HG03159 (cell line): ENCODE measurements at regions not wholly inside any gene's neighbourhood (a gene's known extent, or its start where the extent isn't known, plus 50 kb on each side); places are given as distances from the start of the nearest gene placed in this dataset.

ENCODE experiments used
- ATAC-seq: cut with Tn5 transposase; IDR thresholded peaks from one replicate; pipeline ENCODE4 v1.9.1; 2021; ENCODE audit warnings: mild to moderate bottlenecking, moderate library complexity; ENCODE audit not compliant: unreplicated experiment

DNA sequence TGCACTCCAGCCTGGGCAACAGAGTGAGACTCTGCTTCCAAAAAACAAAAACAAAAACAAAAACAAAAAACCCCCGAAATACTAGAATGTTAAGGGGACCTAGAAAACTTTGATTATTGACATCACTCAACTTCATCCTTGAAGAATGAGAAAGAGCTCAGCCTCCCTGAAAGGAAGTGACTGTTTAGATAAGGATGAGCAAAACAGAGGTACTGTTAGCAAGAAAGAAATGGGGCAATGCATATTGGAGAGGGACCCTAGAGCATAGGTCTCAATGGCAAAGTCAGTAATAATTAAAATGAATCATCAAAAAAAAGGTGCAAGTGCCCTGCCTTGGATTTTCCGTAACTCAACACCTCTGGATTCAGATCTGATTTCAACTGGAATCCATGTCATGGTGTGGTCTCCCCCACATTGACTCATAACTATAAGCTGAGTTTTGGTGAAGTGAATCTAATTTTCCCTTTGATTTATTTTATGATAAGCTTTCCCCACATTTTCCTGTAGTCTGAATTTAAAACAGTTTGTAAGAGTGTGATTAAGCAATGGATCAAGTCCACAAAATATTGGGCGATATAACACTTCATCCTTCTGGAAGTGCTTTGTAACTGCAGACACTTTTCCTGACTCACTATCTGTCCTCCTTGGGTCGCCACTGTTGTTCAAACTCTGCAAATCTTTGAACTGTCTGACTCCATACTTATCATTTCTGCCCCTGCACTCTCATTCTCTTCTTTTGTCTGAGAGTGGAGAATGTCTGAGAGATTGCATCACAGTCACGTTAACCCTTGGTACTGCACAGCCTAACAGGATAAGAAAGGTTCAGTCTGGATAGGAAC lies 224.8 kb upstream of the LYZL1 start:
- no peak for ATAC-seq

GRCh38 chr10:29064680-29065079 lies 224.2 kb upstream of the LYZL1 start:
- no peak for ATAC-seq

- no peak for ATAC-seq
Observed at GRCh38 chr10:29067161-29067560, 221.7 kb upstream of the LYZL1 start.

DNA sequence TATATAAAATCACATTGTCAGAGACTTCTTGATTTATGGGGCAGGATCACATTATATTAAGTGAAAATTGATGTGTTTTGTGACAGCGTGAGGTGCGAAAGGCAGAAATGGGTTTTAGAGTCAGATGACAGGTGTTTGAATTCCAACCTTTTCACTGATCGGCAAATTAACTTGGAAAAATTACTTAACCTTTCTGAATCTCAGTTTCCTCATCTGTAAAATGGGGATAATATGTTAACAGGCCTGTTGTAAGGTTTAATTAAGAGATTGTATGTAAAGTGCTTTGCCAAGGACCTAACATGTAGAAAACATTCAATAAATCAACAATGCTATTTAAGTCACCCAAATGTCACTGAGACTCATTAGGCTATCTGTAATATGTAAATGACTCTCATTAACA lies 221.2 kb upstream of the LYZL1 start:
- no peak for ATAC-seq

GRCh38 chr10:29068302-29068701 lies 220.6 kb upstream of the LYZL1 start:
- no peak for ATAC-seq

DNA sequence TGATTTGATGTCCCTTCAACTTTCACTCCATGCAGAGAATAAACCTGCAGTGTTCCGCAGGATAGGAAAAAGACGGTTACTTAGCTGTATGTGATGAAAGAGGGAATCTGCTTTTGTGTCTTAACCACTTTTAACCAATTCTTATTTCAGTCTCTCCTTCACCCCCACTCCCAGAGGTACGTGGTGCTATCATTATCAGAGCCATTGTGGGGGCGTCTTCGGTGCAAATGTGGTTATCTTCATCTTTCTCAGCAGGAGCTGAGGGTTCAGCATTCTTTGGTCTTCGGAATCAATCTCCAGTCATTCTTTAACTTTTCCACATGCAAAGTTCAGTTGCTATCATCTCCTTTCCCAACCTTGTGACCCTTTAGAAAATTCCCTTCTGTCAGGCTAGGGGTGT lies 219.9 kb upstream of the LYZL1 start:
- ATAC-seq: no peak

DNA sequence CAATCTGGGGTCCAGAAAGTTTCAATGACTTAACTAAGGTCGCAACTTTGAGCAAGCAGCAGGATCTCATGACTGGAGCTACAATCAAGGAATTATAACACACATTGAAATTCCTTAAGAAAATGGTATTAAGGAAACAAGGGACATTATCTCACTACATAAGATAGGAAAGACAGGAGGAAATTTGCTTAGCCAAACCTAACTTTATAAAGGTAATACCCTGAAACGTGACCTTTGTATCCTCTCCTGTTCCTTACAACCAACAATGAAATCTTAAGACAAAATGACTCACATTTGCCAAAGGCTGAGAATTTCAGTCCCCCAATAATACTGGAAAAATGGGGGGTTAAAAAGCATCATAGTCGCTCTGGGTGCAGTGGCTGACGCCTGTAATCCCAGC lies 218.9 kb upstream of the LYZL1 start:
- ATAC-seq: no peak

DNA sequence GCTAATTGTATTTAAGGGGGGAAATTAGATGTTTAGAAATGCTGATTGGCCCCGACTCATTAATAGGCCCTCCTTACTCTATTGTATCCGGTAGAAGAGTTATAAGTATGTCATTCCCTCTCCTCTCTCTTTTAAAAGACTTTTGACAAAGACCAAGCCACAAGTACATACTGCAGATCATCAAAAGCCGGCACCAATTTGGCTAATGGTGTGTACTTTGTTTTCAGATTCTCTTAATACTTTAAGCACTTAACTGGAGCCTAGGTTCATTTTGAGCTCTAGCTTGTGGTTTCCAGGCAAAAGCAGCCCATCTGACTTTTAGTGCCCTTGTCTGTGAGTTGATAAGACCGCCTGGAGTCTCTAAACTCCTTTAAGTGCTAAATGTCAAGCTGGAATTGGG lies 210.0 kb upstream of the LYZL1 start:
- ATAC-seq: no peak

GRCh38 chr10:29081231-29081630 lies 207.6 kb upstream of the LYZL1 start:
- ATAC-seq: no peak

DNA sequence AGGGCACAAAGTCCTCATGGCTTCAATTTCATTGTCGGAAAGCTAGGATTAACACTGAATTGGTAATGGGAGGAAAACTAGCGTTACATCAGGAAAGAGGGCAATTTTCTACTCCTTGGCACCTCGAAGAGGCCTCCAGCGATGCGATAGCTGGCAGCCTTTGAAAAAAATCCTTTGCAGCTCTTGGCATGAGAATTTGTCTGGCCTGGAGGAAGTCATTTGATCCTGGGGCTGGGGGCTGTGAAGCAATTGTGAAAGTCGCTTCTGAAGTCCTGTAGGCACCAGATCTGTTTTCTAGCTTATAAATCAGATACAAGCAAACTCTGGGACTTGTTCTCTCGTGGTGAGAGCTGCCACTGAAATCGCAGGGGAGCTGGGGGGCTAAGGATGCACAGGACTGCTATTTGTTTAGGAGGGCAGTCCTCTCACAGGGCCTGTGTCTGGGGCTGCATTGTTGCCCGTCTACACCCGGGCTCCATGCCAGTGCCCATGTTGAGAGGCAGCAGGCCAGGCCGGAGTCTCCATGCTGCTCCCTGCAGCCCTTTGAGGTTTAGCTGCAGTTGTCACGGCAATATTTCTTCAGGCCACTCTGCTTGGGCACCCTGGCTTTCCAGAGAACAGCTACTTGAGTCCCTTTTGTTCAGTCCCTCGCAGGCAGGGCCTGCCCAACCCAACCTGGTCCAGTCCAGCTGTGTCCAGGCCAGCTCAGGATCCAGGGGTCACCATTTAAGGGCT lies 206.8 kb upstream of the LYZL1 start:
- ATAC-seq: no peak

DNA sequence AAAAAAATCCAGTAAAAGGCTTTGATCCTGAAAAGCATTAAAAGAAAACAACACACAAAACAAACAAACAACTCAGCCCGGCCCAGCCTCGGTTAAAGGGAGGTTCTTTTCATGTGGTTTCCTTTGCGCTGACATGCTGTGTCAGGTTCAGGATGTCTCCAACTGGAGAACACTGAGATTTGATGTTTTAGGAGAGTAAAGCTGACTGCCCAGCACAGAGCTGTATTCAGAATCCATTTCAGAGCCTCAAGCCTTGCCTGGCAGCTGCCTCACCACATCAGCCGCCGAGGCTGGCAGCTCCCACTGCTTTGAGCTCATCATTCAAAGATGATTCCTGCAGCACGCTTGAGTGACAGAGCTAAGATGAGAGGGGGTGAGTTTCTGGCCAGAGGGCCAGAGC lies 205.8 kb upstream of the LYZL1 start:
- no peak for ATAC-seq

DNA sequence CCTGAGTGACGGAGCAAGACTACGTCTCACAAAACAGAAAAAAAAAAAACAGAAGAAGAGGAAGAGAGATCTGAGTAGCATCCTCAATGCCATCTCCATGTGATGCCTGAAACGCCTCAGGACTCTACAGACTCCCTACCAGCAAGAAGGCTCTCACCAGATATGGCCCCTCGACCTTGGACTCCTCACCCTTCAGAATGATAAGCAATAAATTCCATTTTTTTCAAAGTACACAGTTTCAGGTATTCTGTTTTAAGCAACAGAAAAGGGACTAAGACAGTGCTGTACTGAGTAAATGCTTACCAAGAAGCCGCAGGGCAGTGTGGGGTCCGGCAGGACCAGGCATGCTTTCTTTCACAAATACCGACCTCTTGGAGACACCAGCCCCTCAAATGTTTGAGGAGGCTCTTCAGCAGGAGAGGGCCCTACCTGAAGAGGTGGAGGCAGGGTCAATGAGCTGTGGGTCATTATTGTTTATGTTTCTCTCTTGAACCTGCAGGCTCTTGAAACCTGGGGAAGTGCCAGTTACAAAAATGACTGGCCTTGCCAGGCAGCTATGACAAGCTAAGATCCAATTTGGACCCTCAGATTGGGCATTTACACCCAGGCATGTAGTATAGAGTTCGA lies 204.1 kb upstream of the LYZL1 start:
- no peak for ATAC-seq

DNA sequence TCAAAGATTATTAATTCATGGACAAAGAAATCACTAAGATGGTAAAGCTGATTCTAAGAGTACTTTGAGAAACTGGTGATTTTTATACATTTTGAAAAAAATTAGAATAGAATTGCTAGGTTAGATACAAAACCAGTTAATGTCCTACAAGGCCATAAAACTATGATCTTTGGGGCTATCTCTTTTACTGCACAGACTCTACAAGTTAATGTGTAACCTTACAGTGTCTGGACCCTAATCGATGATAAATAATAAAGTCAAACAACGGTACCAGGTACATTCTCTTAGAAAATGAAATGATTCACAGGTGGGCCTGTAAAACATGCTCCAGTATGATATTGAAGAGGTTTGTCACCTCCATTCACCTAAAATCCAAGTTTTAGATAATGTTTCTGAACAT lies 199.8 kb upstream of the LYZL1 start:
- no peak for ATAC-seq

- no peak for ATAC-seq
Observed at GRCh38 chr10:29096303-29096824, 192.5 kb upstream of the LYZL1 start.

GRCh38 chr10:29098423-29098822 lies 190.4 kb upstream of the LYZL1 start:
- ATAC-seq: no peak

GRCh38 chr10:29099001-29099400 lies 189.9 kb upstream of the LYZL1 start:
- no peak for ATAC-seq

- ATAC-seq: no peak
Observed at GRCh38 chr10:29099415-29099814, 189.5 kb upstream of the LYZL1 start.

DNA sequence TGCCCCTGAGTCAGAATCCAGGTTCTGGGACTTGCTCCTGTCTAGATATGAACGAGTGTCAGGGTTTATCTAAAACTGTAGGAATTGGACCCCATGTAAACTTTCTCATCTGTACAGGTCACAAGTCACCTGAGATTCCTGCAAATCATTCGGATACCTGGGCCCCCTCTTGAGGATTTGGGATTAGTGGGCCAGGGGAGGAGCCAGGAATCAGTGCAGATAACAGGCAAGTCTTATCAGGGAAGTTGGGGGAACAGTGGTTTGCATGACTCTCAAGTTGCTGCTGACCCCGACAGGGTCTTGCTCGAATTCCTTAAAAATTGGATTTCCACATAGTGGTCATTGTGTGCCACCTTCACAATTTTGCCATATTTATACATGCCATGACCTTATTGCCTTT lies 188.4 kb upstream of the LYZL1 start:
- no peak for ATAC-seq

DNA sequence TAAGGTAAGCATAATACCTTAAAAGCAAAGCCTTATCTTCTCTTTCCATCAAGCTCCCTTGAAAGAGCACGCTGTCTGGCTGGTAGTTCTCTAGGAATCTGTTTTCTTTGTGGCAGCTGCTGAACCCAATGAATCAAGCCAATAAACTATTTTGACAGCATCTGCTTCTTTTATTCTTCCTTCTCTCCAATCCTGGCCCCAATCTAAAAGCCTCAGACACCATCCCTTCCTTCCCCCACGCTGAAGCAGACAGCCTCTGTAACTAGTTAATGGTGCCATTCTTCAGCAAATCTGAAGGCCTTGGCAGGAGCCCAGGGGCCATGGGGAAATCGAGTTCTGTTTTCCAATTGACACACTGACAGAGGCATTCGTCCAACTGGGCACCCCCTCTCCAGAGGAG lies 186.6 kb upstream of the LYZL1 start:
- ATAC-seq: no peak

- no peak for ATAC-seq
Observed at GRCh38 chr10:29102636-29103035, 186.2 kb upstream of the LYZL1 start.

DNA sequence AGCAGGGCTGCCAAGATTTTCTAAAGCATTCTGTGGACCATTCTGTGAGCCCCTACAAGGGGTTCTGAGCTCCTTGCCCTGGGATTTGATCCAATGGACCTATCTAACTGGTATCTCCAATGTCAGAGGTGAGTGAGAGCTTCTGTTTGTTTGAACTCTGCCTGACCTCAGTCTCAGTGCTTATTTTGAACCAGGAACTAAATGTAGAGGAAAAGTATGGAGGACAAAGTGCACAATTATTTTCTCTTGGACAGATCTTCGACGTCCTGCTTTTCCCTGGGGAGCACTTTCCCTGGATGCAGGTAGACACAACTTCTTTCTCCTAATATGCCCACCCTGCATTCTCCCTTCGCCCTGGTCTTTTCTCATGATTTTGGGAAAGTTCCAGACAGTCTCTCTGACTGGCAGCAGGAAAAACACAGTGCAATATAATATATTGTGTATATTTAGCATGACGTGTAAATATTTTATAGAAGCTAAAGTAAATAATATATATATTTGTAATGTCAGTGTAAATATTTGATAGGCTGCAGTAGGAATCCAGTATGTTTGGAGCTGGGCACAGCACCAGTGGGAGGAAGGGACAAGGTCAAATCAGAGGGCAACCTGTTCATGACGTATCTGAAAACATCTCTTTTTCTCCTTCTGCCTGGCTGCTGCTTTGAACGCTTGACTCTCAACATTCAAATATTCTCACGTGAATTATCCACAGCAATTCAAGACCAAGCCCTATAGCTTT lies 184.0 kb upstream of the LYZL1 start:
- no peak for ATAC-seq
